ENCODE measurements at regions not wholly inside any gene's neighbourhood (a gene's known extent, or its start where the extent isn't known, plus 50 kb on each side); places are given as distances from the start of the nearest gene placed in this dataset.

GRCh38 chr13:67343777-67344176 lies 113.6 kb upstream of the PCDH9 start:
- TF ChIP-seq, protein P1, sequence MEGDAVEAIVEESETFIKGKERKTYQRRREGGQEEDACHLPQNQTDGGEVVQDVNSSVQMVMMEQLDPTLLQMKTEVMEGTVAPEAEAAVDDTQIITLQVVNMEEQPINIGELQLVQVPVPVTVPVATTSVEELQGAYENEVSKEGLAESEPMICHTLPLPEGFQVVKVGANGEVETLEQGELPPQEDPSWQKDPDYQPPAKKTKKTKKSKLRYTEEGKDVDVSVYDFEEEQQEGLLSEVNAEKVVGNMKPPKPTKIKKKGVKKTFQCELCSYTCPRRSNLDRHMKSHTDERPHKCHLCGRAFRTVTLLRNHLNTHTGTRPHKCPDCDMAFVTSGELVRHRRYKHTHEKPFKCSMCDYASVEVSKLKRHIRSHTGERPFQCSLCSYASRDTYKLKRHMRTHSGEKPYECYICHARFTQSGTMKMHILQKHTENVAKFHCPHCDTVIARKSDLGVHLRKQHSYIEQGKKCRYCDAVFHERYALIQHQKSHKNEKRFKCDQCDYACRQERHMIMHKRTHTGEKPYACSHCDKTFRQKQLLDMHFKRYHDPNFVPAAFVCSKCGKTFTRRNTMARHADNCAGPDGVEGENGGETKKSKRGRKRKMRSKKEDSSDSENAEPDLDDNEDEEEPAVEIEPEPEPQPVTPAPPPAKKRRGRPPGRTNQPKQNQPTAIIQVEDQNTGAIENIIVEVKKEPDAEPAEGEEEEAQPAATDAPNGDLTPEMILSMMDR (IDR thresholded peaks at IDR 0.05): no peak
- no peak for TF ChIP-seq EHMT2 (IDR thresholded peaks at IDR 0.05; ENCODE audit: low read depth)
- no peak for TF ChIP-seq MAFK (IDR thresholded peaks at IDR 0.05; ENCODE audit: partially characterized antibody)
- TF ChIP-seq ELK1 (IDR thresholded peaks at IDR 0.05; ENCODE audit: low read depth, low read length): no peak
- TF ChIP-seq ESRRA (IDR thresholded peaks at IDR 0.05; ENCODE audit: borderline replicate concordance, low read length): no peak
- TF ChIP-seq USF2 (IDR thresholded peaks at IDR 0.05): no peak
- no peak for TF ChIP-seq REST (IDR thresholded peaks at IDR 0.05)
- no peak for TF ChIP-seq CBX2 (IDR thresholded peaks at IDR 0.05; ENCODE audit: borderline replicate concordance, low read depth)
- no peak for TF ChIP-seq POLR2A (IDR thresholded peaks at IDR 0.05; ENCODE audit: low read length)
- TF ChIP-seq ZNF302 (CRISPR knock-in tag; IDR thresholded peaks at IDR 0.05): no peak
- no peak for TF ChIP-seq ZC3H11A (IDR thresholded peaks at IDR 0.05)
- TF ChIP-seq RARB (CRISPR knock-in tag; IDR thresholded peaks at IDR 0.05): no peak
- no peak for TF ChIP-seq NR3C1 (IDR thresholded peaks at IDR 0.05)
- TF ChIP-seq HEYL (CRISPR knock-in tag; IDR thresholded peaks at IDR 0.05): no peak
